SK-N-SH (cell line): ENCODE measurements at regions not wholly inside any gene's neighbourhood (a gene's known extent, or its start where the extent isn't known, plus 50 kb on each side); places are given as distances from the start of the nearest gene placed in this dataset.

Experiments
- CTCF ChIA-PET: fragments of 300-600, 350-600 bp; formaldehyde crosslinking; extraction: SDS; loops from one replicate; lab custom pipeline; 2021; lab: Yijun Ruan, JAX
- POLR2A ChIA-PET: fragments of 350-600 bp; sonication (Branson Sonifier 250); formaldehyde crosslinking; extraction: SDS; loops from one replicate; lab custom pipeline; 2020; ENCODE audit warnings: antibody characterized with exemption, inconsistent platforms; lab: Yijun Ruan, JAX
- DNase-seq: peaks from one replicate; pipeline ENCODE4 v3.0.0; 2012
- H2AFZ ChIP-seq: fragments of 200-600 bp; sonication (generic); 2 replicates; pipeline ENCODE4 v1.8.1; 2016; ENCODE audit warnings: antibody characterized with exemption, mild to moderate bottlenecking, low read depth
- H3F3A ChIP-seq: fragments of 200-600 bp; sonication (generic); replicated peaks from 2 replicates; pipeline ENCODE3; 2016; ENCODE audit warnings: antibody characterized with exemption, mild to moderate bottlenecking; ENCODE audit not compliant: insufficient read depth
- H3K27ac ChIP-seq, 2 experiments: fragments of 200-500 bp in 1 of 2; fragments of 200-600 bp in 1 of 2; sonication (Bioruptor generic) in 1 of 2; sonication (generic), shearing (Covaris generic) in 1 of 2; 2 replicates each; pipeline versions ENCODE4 v1.5.1 to v1.6.1; 2014 to 2016; ENCODE audit warnings: low read depth in 2 of 2, inconsistent platforms in 1 of 2, low read length in 1 of 2, mild to moderate bottlenecking in 1 of 2, mixed read lengths in 1 of 2
- H3K27me3 ChIP-seq: fragments of 200-600 bp; sonication (generic), shearing (Covaris generic); 2 replicates; pipeline ENCODE4 v1.6.1; 2016; ENCODE audit warnings: mixed run types; ENCODE audit not compliant: insufficient read depth
- H3K36me3 ChIP-seq, 2 experiments: fragments of 200-500 bp in 1 of 2; fragments of 200-600 bp in 1 of 2; sonication (Bioruptor generic) in 1 of 2; sonication (generic) in 1 of 2; replicated peaks in 1 of 2; 2 replicates each; pipeline versions ENCODE3 to v1.5.1; 2014 to 2016; ENCODE audit warnings: low read length in 1 of 2, mild to moderate bottlenecking in 1 of 2; ENCODE audit not compliant: insufficient read depth in 2 of 2, control insufficient read depth in 1 of 2
- H3K4me1 ChIP-seq, 2 experiments: fragments of 200-500 bp in 1 of 2; fragments of 200-600 bp in 1 of 2; sonication (Bioruptor generic) in 1 of 2; sonication (generic), shearing (Covaris generic) in 1 of 2; 2 replicates each; pipeline versions ENCODE4 v1.5.1 to v1.6.1; 2014 to 2016; ENCODE audit warnings: low read depth in 1 of 2, low read length in 1 of 2, mixed run types in 1 of 2; ENCODE audit not compliant: insufficient read depth in 2 of 2, control insufficient read depth in 1 of 2
- H3K4me2 ChIP-seq: fragments of 200-600 bp; sonication (generic), shearing (Covaris generic); 2 replicates; pipeline ENCODE4 v1.6.1; 2017; ENCODE audit warnings: mixed run types
- H3K4me3 ChIP-seq, 2 experiments: fragments of 200-500 bp in 1 of 2; fragments of 200-600 bp in 1 of 2; sonication (Bioruptor generic) in 1 of 2; sonication (generic), shearing (Covaris generic) in 1 of 2; 2 replicates each; pipeline versions ENCODE4 v1.5.1 to v1.8.1; 2014 to 2016; ENCODE audit warnings: low read depth in 2 of 2, inconsistent platforms in 1 of 2, low read length in 1 of 2, mild to moderate bottlenecking in 1 of 2, mixed read lengths in 1 of 2, moderate library complexity in 1 of 2
- H3K79me2 ChIP-seq: fragments of 200-600 bp; sonication (generic); 2 replicates; pipeline ENCODE4 v1.8.1; 2017; ENCODE audit warnings: mild to moderate bottlenecking; ENCODE audit not compliant: insufficient read depth
- H3K9ac ChIP-seq: fragments of 200-600 bp; sonication (generic); 2 replicates; pipeline ENCODE4 v1.6.1; 2017; ENCODE audit warnings: mixed run types
- H3K9me2 ChIP-seq: fragments of 200-600 bp; sonication (generic); 2 replicates; pipeline ENCODE4 v1.6.1; 2017; ENCODE audit warnings: mixed run types
- H3K9me3 ChIP-seq: fragments of 200-600 bp; sonication (generic); 2 replicates; pipeline ENCODE4 v1.6.1; 2017; ENCODE audit warnings: mixed run types, mild to moderate bottlenecking, moderate library complexity
- H4K20me1 ChIP-seq: fragments of 200-600 bp; sonication (generic); 2 replicates; pipeline ENCODE4 v1.6.1; 2017; ENCODE audit warnings: mild to moderate bottlenecking, mixed run types; ENCODE audit not compliant: insufficient read depth
- CHD2 ChIP-seq: fragments of 150-350 bp; IDR thresholded peaks from 2 replicates; pipeline ENCODE4 v1.6.1; 2018; ENCODE audit warnings: low read length; ENCODE audit not compliant: partially characterized antibody
- EP300 ChIP-seq, 2 experiments: IDR thresholded peaks; 2 replicates each; pipeline versions ENCODE4 v1.4.0 to v1.6.1; 2012; ENCODE audit warnings: borderline replicate concordance in 1 of 2, low read depth in 1 of 2, low read length in 1 of 2
- FOSL2 ChIP-seq: IDR thresholded peaks from 2 replicates; pipeline ENCODE4 v1.4.0; 2012; ENCODE audit warnings: low read depth, mild to moderate bottlenecking, moderate library complexity, borderline replicate concordance
- GABPA ChIP-seq: IDR thresholded peaks from 2 replicates; pipeline ENCODE4 v1.4.0; 2012; ENCODE audit warnings: low read depth, mild to moderate bottlenecking
- NRF1 ChIP-seq: IDR thresholded peaks from 2 replicates; pipeline ENCODE4 v1.6.1; 2012; ENCODE audit warnings: low read depth, mild to moderate bottlenecking, low read length
- RAD21 ChIP-seq: IDR thresholded peaks from 2 replicates; pipeline ENCODE4 v1.6.1; 2012; ENCODE audit warnings: mild to moderate bottlenecking, low read length
- REST ChIP-seq: IDR thresholded peaks from 2 replicates; pipeline ENCODE4 v1.6.1; 2012; ENCODE audit warnings: mild to moderate bottlenecking, low read depth, low read length, moderate library complexity
- RXRA ChIP-seq: IDR thresholded peaks from 2 replicates; pipeline ENCODE4 v1.4.0; 2012; ENCODE audit warnings: low read depth, mild to moderate bottlenecking, borderline replicate concordance
- SMC3 ChIP-seq: IDR thresholded peaks from 2 replicates; pipeline ENCODE4 v1.6.1; 2012; ENCODE audit warnings: low read depth, low read length, improper control_type of control experiment
- TCF12 ChIP-seq: IDR thresholded peaks from 2 replicates; pipeline ENCODE4 v1.4.0; 2012
- WGBS: methylation state at CpG from one replicate; pipeline ENCODE4 v1.1.6; 2017; ENCODE audit warnings: low lambda C conversion rate; 5-methylcytosine and 5-hydroxymethylcytosine counted together
- TF ChIP-seq, protein P1 (sequence below): fragments of 200-600 bp; sonication (generic); IDR thresholded peaks from 2 replicates; pipeline ENCODE4 v1.6.1; 2017; ENCODE audit warnings: antibody characterized with exemption, mild to moderate bottlenecking, moderate library complexity
- TF ChIP-seq, protein P2 (sequence below): IDR thresholded peaks from 2 replicates; pipeline ENCODE4 v1.4.0; 2012; ENCODE audit warnings: low read depth, borderline replicate concordance

GRCh38 chr14:87725318-87725717 is 267.7 kb downstream of the GALC start (continued):
- TF ChIP-seq NRF1 (no peak), EP300 (IDR thresholded peaks at IDR 0.05; ENCODE audit: borderline replicate concordance in 1 of 2, low read depth in 1 of 2, low read length in 1 of 2) (no peak), RAD21 (no peak)
- TF ChIP-seq, all 33 proteins: peak for 0

- Histone ChIP-seq H3K36me3 (no peaks in the 10 kb centered on the region), H4K20me1 (no peaks in the 10 kb centered on the region), H3F3A (no peaks in the 10 kb centered on the region), H3K27ac (no peak overlapping the region), H3K4me2 (no peak overlapping the region), H3K9ac (no peak overlapping the region), H2AFZ (no peak overlapping the region), H3K4me1 (no peaks in the 10 kb centered on the region), H3K27me3 (no peaks in the 10 kb centered on the region), H3K79me2 (no peaks in the 10 kb centered on the region), H3K9me2 (no peaks in the 10 kb centered on the region), H3K9me3 (no peaks in the 10 kb centered on the region), H3K4me3 (no peak overlapping the region)
- TF ChIP-seq CHD2 (no peak), TCF12 (no peak), SMC3 (no peak), NRF1 (no peak), FOSL2 (no peak), RXRA (no peak), GABPA (no peak), REST (no peak)
- TF ChIP-seq, protein P1, sequence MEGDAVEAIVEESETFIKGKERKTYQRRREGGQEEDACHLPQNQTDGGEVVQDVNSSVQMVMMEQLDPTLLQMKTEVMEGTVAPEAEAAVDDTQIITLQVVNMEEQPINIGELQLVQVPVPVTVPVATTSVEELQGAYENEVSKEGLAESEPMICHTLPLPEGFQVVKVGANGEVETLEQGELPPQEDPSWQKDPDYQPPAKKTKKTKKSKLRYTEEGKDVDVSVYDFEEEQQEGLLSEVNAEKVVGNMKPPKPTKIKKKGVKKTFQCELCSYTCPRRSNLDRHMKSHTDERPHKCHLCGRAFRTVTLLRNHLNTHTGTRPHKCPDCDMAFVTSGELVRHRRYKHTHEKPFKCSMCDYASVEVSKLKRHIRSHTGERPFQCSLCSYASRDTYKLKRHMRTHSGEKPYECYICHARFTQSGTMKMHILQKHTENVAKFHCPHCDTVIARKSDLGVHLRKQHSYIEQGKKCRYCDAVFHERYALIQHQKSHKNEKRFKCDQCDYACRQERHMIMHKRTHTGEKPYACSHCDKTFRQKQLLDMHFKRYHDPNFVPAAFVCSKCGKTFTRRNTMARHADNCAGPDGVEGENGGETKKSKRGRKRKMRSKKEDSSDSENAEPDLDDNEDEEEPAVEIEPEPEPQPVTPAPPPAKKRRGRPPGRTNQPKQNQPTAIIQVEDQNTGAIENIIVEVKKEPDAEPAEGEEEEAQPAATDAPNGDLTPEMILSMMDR = no peak
- TF ChIP-seq, protein P2, sequence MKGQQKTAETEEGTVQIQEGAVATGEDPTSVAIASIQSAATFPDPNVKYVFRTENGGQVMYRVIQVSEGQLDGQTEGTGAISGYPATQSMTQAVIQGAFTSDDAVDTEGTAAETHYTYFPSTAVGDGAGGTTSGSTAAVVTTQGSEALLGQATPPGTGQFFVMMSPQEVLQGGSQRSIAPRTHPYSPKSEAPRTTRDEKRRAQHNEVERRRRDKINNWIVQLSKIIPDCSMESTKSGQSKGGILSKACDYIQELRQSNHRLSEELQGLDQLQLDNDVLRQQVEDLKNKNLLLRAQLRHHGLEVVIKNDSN = no peak
- ChIA-PET CTCF (interaction anchor here (0.6 to 1.4 kb wide), 2 partner anchors 13 to 130 kb away, joined by 3 to 5 read pairs; no protein-coding TSS in a partner anchor), POLR2A (no interaction called here)
- no peak for DNase-seq
- WGBS = 30% methylated on average over 6 of the region's 6 CpGs
Measured at GRCh38 chr14:87712396-87713090, 280.4 kb downstream of the GALC start.
